ENCODE measurements at regions not wholly inside any gene's neighbourhood (a gene's known extent, or its start where the extent isn't known, plus 50 kb on each side); places are given as distances from the start of the nearest gene placed in this dataset.

DNA sequence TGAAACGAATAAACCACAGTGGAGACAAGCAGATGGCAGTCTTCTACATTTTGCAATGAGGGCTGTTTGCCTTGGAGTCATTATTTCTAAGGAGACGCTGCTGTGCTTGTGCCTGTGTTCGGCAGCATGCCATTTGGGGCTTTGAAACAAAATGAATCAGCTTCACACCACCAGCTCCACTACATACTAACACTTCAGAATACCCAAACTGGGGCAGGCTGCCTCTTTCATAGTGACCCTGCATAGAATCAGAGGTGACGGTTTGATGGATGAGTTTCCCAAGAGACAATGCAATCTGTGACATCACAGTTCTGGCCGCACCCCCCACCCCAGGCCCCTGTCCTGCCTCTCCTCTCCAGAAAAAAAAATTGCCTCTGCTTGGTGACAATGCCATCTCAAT lies 57.1 kb upstream of the MID1 start:
- no peak for TF ChIP-seq POLR2AphosphoS5 (IDR thresholded peaks at IDR 0.05)
- no peak for TF ChIP-seq CTCF (IDR thresholded peaks at IDR 0.05)
